Keratinocyte (primary cell): ENCODE measurements at regions not wholly inside any gene's neighbourhood (a gene's known extent, or its start where the extent isn't known, plus 50 kb on each side); places are given as distances from the start of the nearest gene placed in this dataset.
"Not testable (repeated sequence)": the region's sequence is repeated elsewhere in the genome, so short reads cannot be mapped to it uniquely, and the experiment has no call there.

Experiments
- EZH2 ChIP-seq: IDR thresholded peaks from one replicate; pipeline ENCODE4 v1.6.1; 2012; ENCODE audit warnings: inconsistent platforms, mild to moderate bottlenecking, low read length, moderate library complexity
- TF ChIP-seq, protein P1 (sequence below), 3 experiments: IDR thresholded peaks in 1 of 3; conservative IDR thresholded peaks in 1 of 3; optimal IDR thresholded peaks in 1 of 3; 2 replicates in 2 of 3; 3 replicates in 1 of 3; pipeline versions ENCODE3 to v1.5.1; 2011; ENCODE audit warnings: low read length in 3 of 3, mild to moderate bottlenecking in 3 of 3, moderate library complexity in 2 of 3, control low read depth in 1 of 3, inconsistent platforms in 1 of 3; ENCODE audit not compliant: insufficient read depth in 2 of 3; ENCODE audit errors: extremely low read depth in 1 of 3

DNA sequence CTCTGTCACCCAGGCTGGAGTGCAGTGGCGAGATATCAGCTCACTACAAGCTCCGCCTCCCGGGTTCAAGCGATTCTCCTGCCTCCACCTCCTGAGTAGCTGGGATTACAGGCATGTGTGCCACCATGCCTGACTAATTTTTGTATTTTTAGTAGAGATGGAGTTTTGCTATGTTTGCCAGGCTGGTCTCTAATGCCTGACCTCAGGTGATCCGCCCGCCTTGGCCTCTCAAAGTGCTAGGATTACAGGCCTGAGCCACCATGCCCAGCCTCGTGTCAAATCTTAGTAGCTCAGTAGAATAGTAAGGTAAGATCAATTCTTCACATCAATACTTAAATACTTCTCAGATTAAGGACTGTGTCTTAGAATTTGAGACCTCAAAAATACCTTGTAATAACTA, 112.5 kb upstream of the PNPLA4 start:
- not testable (repeated sequence) for TF ChIP-seq EZH2
- TF ChIP-seq, protein P1, sequence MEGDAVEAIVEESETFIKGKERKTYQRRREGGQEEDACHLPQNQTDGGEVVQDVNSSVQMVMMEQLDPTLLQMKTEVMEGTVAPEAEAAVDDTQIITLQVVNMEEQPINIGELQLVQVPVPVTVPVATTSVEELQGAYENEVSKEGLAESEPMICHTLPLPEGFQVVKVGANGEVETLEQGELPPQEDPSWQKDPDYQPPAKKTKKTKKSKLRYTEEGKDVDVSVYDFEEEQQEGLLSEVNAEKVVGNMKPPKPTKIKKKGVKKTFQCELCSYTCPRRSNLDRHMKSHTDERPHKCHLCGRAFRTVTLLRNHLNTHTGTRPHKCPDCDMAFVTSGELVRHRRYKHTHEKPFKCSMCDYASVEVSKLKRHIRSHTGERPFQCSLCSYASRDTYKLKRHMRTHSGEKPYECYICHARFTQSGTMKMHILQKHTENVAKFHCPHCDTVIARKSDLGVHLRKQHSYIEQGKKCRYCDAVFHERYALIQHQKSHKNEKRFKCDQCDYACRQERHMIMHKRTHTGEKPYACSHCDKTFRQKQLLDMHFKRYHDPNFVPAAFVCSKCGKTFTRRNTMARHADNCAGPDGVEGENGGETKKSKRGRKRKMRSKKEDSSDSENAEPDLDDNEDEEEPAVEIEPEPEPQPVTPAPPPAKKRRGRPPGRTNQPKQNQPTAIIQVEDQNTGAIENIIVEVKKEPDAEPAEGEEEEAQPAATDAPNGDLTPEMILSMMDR (optimal IDR thresholded peaks at IDR 0.05 in 1 of 3, IDR thresholded peaks at IDR 0.05 in 1 of 3, conservative IDR thresholded peaks at IDR 0.05 in 1 of 3; ENCODE audit: extremely low read depth in 1 of 3, insufficient read depth in 2 of 3, low read length in 3 of 3): not testable (repeated sequence)
